ENCODE measurements at regions not wholly inside any gene's neighbourhood (a gene's known extent, or its start where the extent isn't known, plus 50 kb on each side); places are given as distances from the start of the nearest gene placed in this dataset.

DNA sequence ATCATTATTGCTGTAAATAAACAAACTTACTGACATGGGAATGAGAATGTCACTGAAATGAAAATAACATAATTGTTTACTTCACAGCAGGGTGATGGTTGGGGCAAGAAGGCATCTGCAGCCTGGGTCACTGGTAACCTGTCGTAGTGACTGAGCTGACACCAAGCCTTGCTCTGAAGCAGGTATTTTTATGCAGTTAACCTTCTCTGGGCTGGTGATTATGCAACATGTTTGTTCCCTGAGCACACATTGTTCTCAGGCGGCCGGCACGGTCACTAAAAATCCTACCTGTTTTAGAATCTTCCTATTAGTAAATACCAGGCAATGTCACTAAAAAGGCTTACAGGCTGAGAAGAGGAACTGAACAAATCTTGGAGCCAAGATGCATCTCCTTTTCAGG lies 157.7 kb upstream of the NR3C1 start:
- no peak for DNase-seq (ENCODE audit: low spot score)

DNA sequence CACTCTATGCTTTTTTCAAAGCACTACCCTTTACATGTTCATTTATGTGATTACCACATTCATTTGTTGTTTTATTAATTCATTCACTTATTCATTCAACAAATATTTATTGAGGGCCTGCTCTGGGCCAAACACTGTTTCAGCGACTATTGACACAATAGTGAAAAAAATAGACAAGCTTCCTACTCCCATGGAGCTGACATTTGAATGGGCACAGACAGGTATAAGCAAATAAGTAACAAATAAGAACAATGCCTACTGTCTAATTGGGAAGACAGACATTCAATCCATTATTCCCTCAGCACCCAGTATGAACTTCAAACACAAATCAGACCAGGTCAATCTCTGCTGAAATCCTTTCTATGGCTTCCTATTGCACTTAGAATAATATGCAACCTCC lies 156.9 kb upstream of the NR3C1 start:
- no peak for DNase-seq (ENCODE audit: low spot score)

DNA sequence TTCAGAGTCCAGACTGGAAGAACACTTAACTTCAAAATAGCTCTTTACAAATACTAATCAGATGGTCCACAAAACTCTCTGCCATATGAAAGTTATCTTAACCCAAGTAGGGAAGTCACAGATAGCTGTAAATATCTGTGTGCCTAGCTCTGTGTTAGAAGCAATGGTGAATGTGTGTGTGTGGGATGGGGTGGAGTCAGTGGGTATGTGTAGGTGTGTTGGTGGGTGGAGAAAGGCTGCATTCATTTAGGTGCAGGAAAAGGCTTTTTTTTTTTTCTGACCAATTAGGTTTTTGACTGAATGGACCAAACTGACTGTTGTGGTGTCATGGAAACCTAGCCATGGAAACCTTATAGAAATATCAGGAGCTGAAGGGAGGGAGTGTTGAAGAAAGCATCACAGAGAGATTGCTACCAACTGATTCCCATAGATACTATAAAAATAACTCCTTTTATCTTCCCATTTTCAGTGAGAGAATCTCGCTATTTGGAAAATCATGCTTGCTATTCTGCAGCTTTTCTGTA lies 156.2 kb upstream of the NR3C1 start:
- DNase-seq (ENCODE audit: low spot score), result no peak

DNA sequence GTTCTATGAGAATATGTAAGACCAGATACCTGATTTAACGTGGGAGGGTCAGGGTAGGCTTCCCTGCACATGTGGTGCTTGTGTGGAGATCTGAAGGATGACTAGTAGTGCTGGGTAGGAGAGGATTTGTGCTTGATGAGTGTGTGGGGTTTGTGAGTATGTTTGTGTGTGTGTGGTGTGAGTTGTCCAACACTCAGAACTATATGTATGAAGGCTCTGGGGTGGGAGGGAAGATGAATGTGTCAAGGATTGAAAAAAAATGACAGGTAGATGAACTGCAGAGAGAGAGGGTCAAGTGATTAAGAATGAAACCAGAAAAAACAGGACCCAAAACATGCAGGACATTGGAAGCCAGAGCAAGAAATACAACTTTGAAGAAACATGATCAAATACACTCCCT lies 154.6 kb upstream of the NR3C1 start:
- DNase-seq (ENCODE audit: low spot score), result no peak

DNA sequence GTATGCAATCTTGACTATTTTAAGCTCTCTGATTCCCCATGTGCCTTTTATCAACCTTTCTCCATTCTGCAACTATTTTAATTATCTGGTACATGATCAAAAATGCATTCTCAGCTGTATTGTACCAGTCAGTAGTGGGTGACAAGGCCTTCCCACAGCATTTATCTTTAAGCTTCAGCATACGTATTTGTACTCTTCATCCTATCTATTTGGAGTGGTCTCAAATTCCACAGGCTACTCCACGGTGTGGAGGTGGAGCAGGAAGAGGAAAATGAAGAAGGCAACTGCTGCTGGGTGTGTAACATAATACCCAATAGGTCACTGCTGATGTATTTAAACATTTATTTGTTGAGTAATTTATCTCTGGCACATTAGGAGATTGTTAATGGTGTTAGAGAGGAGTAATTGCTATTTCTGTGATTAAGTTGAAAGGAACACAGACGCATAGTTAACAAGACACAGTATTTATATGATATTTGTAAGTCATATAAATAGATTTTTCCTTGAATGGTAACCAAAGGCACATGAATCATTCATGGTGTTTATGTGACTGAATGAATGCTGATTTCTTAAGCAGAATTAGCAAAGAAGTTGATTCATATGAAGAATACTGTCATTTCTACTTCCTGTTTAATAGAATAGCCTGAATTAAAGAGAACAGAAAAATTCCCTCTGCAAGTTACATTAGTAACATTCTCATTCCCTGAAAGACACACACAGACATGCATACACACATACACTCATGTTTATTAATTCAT lies 153.8 kb upstream of the NR3C1 start:
- no peak for DNase-seq (ENCODE audit: low spot score)

DNA sequence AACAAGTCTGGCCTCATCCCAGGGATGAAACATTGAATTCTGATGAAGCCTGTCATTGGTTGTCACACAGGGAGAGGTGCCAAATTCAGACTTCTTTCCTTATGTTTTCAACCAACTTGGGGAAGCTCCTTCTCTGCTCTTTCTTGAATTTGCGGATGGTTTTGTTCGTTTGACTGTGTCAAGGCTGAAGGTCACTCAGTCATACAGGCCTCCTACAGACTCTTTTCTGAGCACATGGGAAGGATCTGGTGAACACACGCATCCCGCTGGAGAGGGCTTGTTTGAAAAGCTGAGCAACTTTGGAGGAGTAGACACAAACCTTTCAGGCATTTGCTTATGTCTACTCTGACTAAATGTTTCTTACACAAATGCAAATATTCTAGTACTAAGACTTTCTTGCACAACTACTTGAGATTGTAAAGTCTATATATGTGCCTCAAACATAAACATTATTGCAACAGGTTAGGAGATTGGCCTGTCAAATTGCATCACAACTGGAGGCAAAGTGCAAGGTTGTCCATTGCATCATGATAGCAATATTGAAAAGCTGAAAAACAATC lies 151.5 kb upstream of the NR3C1 start:
- no peak for DNase-seq (ENCODE audit: low spot score)

DNA sequence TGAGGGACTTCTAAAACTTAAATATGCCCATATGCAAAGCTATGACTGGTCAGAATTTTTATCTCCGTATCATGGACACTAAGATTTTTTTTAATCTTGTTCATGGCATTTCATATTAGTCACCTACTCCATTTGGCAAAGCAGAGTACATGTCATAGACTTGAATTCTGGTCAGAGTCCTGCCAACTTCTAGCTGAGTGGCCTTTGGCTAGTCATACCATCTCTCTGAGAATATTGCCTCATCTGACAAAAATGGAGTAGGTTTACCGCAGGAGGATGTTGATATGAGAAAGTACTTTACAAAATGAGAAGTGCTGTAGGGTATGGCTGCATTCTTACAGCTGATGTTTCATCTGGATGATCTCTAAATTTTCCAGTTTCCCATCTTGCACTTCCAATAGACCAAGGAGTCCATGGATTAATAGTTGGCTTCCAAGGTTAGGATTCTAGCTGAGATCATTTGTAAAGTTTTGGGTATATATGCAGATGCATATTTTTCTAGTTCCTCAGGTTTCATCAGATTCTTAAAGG lies 150.8 kb upstream of the NR3C1 start:
- no peak for DNase-seq (ENCODE audit: low spot score)

DNA sequence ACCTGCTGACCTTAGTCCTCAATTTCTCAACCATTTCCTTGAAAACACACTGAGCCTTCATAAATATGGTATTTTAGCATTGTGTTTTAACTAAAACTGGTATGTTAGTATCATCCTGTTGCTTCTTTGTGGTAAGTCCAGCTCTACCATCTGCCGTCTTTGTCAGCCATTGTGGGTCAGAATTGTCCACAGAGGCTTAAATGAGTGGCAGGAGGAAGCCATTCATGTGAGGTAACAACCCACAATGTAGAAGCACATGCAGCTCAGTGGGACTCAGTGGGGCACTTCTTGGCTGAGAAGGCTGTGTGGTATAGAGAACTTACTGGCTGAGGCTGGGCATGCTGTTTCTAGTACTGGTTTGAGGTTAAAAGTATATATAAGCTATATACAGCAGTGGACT lies 149.2 kb upstream of the NR3C1 start:
- no peak for DNase-seq (ENCODE audit: low spot score)

DNA sequence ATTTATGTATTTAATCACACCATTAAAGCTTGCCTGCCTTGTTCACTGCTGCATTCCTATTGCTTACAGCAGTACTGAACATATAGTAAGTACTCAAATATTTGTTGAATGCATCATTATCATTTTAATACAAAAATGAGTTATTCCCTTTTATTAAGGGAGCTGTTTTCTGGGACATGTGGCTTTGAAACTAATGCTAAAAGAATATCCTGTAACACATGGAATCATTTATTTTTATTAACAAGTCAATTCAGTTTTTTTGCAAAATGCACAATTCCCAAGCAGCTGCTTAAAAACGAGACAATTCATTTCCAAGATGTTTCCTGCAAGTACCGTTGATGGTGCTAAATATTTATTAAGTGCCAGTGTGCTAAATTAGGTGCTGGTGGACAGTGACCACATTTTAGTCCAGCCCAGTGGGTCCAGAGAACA lies 148.3 kb upstream of the NR3C1 start:
- no peak for DNase-seq (ENCODE audit: low spot score)

DNA sequence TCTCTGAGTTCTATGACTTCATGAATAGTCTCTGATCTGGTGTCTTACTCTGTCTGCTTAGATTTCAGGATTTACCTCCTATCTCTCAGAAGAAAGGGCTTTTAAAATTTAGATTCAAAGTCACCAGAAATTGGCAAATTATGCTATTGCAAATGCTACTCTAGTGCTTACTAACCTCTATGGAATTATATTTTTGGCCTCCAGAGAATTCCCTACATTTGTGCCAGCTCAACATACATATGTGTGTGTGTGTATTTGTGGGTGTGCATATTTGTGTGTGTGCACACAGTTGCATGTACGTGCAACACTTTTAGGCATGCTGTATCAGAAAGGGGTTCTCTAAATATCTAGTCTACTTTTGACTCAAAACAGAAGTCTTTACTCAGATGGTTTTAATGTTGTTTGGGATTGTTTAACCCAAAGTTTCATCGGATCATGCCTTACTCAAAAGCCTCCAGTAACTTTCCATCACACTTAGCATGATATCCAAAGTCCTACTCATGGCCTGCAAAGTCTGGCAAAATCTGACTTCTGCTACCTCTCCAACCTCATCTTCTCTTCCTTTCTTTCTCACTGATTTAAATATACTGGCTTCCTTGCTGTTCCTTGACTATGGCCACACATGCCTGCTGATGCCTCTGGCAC lies 147.6 kb upstream of the NR3C1 start:
- no peak for DNase-seq (ENCODE audit: low spot score)

DNA sequence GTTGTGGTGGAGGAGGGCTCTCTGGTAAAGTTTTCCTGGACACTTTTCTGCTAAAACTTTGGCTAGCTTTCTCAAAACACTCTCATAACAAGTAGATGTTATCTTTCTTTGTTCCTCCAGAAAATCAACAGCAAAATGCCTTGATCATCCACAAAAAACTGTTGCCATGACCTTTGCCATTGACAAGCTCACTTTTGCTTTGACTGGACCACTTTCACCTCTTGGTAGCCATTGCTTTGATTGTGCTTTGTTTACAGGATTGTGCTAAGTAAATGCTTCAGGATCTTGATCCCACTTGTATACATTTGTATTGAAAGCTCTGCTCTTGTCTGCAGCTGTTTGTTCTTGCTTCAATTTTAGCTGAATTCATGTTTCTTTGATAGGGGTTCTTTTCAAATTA lies 143.9 kb upstream of the NR3C1 start:
- DNase-seq (ENCODE audit: low spot score), result no peak

DNA sequence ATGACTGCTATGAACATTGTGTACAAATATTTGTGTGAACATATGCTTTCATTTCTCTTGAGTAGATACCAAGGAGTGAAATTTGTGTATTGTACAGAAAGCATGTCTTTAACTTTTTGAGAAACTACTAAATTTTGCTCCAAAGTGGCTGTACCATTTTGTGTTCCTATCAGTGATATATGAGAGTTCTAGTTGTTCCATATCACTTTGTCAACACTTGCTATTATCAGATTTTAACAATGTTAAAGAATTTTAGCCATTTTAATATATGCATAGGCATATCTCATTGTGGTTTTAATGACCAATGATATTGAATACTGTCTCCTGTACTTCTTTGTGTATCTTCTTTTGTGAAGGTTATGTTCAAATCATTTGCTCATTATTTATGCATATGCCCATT lies 142.9 kb upstream of the NR3C1 start:
- no peak for DNase-seq (ENCODE audit: low spot score)

DNA sequence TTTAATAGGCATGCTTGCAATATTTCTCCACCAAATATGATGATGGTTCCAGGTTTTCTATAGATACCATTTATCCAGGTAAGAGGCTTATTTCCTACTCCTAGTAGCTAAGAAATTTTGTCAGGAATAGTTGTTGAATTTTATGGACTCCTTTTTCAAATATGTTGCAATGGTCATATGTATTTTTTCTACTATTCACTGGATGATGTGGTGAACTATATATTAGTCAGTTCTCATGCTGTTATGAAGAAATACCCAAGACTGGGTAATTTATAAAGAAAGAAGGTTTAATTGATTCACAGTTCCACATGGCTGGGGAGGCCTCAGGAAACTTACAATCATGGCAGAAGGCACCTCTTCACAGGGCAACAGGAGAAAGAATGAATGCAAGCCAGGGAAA lies 141.1 kb upstream of the NR3C1 start:
- no peak for DNase-seq (ENCODE audit: low spot score)

DNA sequence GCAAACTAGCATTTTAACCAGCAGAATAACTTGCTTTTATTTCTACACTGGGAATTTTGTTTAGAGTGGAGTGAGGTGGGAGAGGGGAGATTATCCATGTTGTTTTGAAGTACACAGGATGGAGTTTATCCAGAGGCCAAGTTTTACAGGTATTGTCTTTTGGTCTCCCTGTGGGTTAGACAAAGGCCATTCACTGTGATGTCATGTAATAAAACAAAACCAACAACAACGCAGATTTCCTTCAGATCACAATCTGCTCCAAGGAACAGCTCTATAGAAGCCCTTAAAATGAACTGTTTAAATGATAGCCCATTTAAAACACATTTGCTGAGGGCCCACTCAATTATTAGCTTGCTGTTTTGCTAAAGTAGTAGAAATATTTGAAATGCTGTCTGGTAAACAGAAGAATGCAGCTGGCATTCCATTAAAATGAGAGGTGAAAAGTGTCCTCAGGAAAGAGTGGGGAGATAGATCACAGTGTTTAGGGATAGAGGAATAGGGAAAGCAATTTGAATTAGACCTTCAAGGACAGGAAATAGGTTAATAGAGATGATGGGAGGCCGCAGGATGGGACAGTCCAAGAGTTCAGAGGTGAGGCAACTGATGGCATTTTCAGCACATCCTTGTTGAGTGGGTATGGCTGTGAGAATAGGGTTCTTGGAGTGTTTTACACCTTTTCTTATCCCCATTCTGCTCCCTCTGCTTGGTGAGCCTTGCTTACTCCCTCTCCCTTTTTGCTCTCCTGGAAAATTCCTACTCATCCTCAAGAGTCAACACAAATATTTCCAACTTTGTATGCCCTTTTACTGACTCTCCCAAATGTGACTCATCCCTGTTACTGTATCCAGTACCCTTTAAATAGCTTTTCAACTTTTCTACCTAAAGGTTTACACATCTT lies 140.1 kb upstream of the NR3C1 start:
- DNase-seq (ENCODE audit: low spot score), result no peak

DNA sequence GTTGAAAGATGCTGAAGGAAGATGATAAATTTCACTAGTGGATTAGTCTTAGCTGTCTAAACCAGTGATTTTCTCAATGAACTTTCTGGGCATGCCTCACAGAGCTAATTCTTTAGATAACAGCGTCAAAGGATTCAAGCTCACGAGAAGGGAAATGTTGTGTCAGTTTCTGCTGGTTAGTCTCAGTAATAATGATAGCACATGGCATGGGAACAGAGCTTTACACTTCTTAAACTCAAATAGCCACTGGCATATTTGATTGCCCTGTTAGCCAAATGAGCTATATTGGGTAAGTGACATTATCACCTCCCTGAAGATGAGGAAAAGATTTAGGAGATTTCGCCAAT lies 139.3 kb upstream of the NR3C1 start:
- DNase-seq (ENCODE audit: low spot score), result no peak

DNA sequence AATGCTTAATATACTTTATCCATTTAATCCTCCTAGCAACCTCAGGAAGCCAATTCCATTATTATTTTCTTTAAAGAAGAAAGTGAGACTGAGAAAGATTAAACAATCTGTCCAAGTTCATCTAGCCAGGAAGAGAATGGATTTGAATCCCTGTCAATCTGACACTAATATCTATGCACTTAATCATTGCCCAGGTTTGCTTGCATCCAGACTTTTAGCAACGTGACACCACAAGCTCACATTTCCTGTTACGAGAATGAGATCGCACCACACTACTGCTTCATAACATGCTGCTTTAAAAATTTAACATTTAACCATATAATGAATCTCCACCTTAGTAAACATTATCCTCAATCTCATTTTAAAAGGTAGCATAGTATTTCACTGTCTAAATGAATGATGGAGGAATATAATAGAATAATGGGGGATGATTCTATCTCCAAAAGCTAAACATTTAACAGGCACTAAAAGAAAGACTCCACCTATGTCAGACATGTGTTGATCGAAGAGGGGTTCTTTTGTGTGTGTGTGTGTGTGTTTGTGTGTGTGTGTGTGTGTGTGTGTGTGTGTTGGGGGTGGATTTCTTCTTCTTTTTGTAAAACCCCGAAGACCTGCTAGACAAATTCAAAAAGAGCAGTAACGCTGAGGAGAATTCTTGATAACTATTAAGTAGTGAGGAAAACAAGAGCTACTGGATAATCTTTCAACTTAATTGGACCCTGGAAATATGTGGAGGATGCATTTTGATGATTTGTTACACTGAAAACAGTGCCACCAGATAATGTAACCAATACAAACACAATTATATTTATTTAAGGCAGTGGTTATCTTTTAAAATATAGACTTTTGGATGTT lies 138.7 kb upstream of the NR3C1 start:
- DNase-seq (ENCODE audit: low spot score), result no peak

DNA sequence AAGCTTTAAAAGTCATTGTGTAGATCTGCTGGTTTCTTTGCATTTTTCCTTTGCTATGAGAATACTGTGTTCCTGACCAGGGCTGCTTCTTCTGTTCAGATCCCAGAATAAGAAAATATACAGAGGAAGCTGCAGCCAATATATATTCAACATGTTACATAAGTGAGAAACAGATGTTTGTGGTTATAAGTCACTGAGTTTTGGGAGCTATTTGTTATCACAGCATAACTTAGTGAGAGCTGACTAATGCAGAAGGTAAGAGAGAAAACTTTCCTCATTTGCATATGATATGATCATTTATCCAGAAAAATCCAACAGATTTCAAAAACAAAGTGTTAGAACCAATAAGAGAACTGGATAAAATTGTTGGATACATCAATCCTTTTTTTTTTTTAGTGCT lies 136.3 kb upstream of the NR3C1 start:
- no peak for DNase-seq (ENCODE audit: low spot score)

DNA sequence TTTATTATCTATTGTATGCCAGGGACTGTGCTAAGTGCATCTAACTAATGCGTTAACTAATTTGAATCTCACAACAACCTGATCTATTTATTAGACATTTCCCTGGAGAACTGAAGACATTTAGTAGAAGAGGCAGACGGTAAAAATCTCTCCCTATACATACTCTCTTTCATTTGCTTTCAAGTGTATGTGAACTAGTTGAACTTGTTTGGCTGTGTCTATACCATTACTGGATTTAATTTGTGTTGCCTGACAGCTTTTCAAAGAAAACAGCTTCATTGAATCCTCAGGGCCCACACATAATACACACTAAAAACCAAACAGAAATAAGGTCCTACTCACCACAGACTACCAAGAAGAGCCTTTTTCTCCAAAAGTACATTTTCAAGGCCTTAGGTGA lies 133.6 kb upstream of the NR3C1 start:
- DNase-seq (ENCODE audit: low spot score), result no peak

DNA sequence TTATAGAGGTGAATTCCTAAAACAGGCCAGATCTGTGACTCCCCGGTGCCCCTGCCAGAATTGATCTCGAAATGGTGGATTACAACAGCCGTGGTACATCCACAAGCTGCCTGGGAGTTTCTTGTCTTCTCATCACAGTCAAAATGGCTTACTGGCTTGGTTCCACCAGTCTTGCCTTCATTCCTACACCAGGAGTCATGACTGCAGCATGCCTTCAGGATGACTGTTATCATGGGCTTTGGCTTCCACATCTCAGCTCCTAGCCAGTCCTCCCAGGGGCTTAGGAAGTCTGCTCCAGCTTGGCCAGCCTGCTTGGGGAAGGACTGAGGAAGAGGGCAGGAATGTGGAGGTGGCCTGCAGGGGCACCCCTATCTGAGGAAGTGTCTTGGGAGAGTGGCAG lies 132.9 kb upstream of the NR3C1 start:
- no peak for DNase-seq (ENCODE audit: low spot score)

DNA sequence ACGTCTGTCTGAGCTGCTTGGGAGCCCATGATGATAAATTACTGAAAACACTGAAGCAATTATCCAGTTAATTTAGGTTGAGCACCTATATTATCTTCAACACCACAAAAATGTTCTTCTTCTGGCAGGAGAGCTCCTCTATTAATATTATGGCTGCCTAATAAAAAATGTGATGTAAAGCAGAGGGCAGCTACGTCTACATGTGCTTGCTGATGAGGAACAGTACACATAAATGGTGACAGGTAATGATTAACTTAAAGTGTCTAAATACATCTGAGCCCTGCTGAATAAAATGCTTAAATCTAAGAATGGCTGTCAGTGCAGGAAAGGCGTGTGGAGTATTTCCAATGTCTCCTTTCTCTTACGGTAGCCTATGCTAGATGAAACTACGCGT lies 131.3 kb upstream of the NR3C1 start:
- no peak for DNase-seq (ENCODE audit: low spot score)

Data from globus pallidus (tissue), 1 donor.